ENCODE measurements at regions not wholly inside any gene's neighbourhood (a gene's known extent, or its start where the extent isn't known, plus 50 kb on each side); places are given as distances from the start of the nearest gene placed in this dataset.

GRCh38 chr11:37104380-37104779, 506.3 kb upstream of the RAG2 start:
- H3K9me3 Mint-ChIP-seq (ENCODE audit: low read depth) = peaks cover 2% of the 10 kb centered on the region
- no peaks in the 10 kb centered on the region for H3K4me1 Mint-ChIP-seq (ENCODE audit: low read depth)
- H3K27ac Mint-ChIP-seq (ENCODE audit: unreplicated experiment) = no peak overlapping the region
- no peaks in the 10 kb centered on the region for H3K36me3 Mint-ChIP-seq (ENCODE audit: low read depth)
- H3K4me3 Mint-ChIP-seq (ENCODE audit: unreplicated experiment) = no peak overlapping the region
- TF ChIP-seq CTCF (IDR thresholded peaks at IDR 0.05) = no peak
- peaks cover 13% of the 10 kb centered on the region for H3K27me3 Mint-ChIP-seq (ENCODE audit: low read depth)
- DNase-seq (ENCODE audit: low spot score) = no peak

GRCh38 chr11:37100008-37100407, 502.0 kb upstream of the RAG2 start:
- TF ChIP-seq CTCF (IDR thresholded peaks at IDR 0.05) = no peak
- Mint-ChIP-seq H3K27ac (ENCODE audit: unreplicated experiment) (no peak overlapping the region), H3K4me1 (ENCODE audit: low read depth) (no peaks in the 10 kb centered on the region), H3K27me3 (ENCODE audit: low read depth) (peaks cover 9% of the 10 kb centered on the region), H3K9me3 (ENCODE audit: low read depth) (peaks cover 2% of the 10 kb centered on the region), H3K36me3 (ENCODE audit: low read depth) (no peaks in the 10 kb centered on the region), H3K4me3 (ENCODE audit: unreplicated experiment) (no peak overlapping the region)
- DNase-seq (ENCODE audit: low spot score) = no peak

- Mint-ChIP-seq H3K36me3 (ENCODE audit: low read depth) (no peaks in the 10 kb centered on the region), H3K9me3 (ENCODE audit: low read depth) (no peaks in the 10 kb centered on the region), H3K27ac (ENCODE audit: unreplicated experiment) (no peak overlapping the region), H3K4me3 (ENCODE audit: unreplicated experiment) (no peak overlapping the region), H3K4me1 (ENCODE audit: low read depth) (no peaks in the 10 kb centered on the region), H3K27me3 (ENCODE audit: low read depth) (peaks cover 5% of the 10 kb centered on the region)
- TF ChIP-seq CTCF (IDR thresholded peaks at IDR 0.05) = no peak
- DNase-seq (ENCODE audit: low spot score) = no peak
Observed at GRCh38 chr11:37092487-37092886, 494.5 kb upstream of the RAG2 start.

- no peaks in the 10 kb centered on the region for H3K4me1 Mint-ChIP-seq (ENCODE audit: low read depth)
- peaks cover 7% of the 10 kb centered on the region for H3K27me3 Mint-ChIP-seq (ENCODE audit: low read depth)
- H3K9me3 Mint-ChIP-seq (ENCODE audit: low read depth) = no peaks in the 10 kb centered on the region
- H3K4me3 Mint-ChIP-seq (ENCODE audit: unreplicated experiment) = no peak overlapping the region
- H3K36me3 Mint-ChIP-seq (ENCODE audit: low read depth) = no peaks in the 10 kb centered on the region
- DNase-seq (ENCODE audit: low spot score) = no peak
- H3K27ac Mint-ChIP-seq (ENCODE audit: unreplicated experiment) = no peak overlapping the region
- no peak for TF ChIP-seq CTCF (IDR thresholded peaks at IDR 0.05)
Observed at GRCh38 chr11:37089439-37089838, 491.4 kb upstream of the RAG2 start.

GRCh38 chr11:37088573-37088910, 490.5 kb upstream of the RAG2 start:
- no peak overlapping the region for H3K27ac Mint-ChIP-seq (ENCODE audit: unreplicated experiment)
- H3K4me3 Mint-ChIP-seq (ENCODE audit: unreplicated experiment) = no peak overlapping the region
- no peaks in the 10 kb centered on the region for H3K4me1 Mint-ChIP-seq (ENCODE audit: low read depth)
- DNase-seq (ENCODE audit: low spot score) = no peak
- peaks cover 9% of the 10 kb centered on the region for H3K27me3 Mint-ChIP-seq (ENCODE audit: low read depth)
- no peaks in the 10 kb centered on the region for H3K9me3 Mint-ChIP-seq (ENCODE audit: low read depth)
- no peaks in the 10 kb centered on the region for H3K36me3 Mint-ChIP-seq (ENCODE audit: low read depth)
- TF ChIP-seq CTCF (IDR thresholded peaks at IDR 0.05) = no peak

All from chondrocyte (in vitro differentiated cells).